Heart right ventricle (tissue), 16 donors: ENCODE measurements at regions not wholly inside any gene's neighbourhood (a gene's known extent, or its start where the extent isn't known, plus 50 kb on each side); places are given as distances from the start of the nearest gene placed in this dataset.

Experiments
- ATAC-seq, 8 donors: fragments of 200-7000 bp; cut with Tn5 transposase; one replicate each; pipeline ENCODE4 v1.9.1; 2020; ENCODE audit warnings: mild to moderate bottlenecking in 8 of 8, moderate library complexity in 8 of 8, moderate number of reproducible peaks in 1 of 8
- DNase-seq, 2 donors: peaks; one replicate each; pipeline ENCODE4 v3.0.0-alpha.2; 2020
- H3K27ac ChIP-seq, 10 donors: fragments of 200-600 bp; sonication (generic) in 2 of 10; one replicate each; pipeline versions ENCODE4 v1.5.0 to v1.8.0; 2020 to 2022; ENCODE audit warnings: mild to moderate bottlenecking in 3 of 10
- H3K27me3 ChIP-seq, 7 donors: fragments of 200-600 bp; one replicate each; pipeline ENCODE4 v1.8.0; 2021 to 2022; ENCODE audit warnings: mild to moderate bottlenecking in 2 of 7
- H3K36me3 ChIP-seq, 9 donors: fragments of 200-600 bp; sonication (generic) in 1 of 9; one replicate each; pipeline versions ENCODE4 v1.5.0 to v1.8.0; 2020 to 2022; ENCODE audit warnings: mild to moderate bottlenecking in 2 of 9
- H3K4me1 ChIP-seq, 9 donors: fragments of 200-600 bp; sonication (generic) in 1 of 9; one replicate each; pipeline versions ENCODE4 v1.5.0 to v1.8.0; 2020 to 2022; ENCODE audit warnings: mild to moderate bottlenecking in 4 of 9
- H3K4me3 ChIP-seq, 10 donors: fragments of 200-600 bp; sonication (generic) in 2 of 10; one replicate each; pipeline versions ENCODE4 v1.5.0 to v1.8.0; 2020 to 2022; ENCODE audit warnings: mild to moderate bottlenecking in 7 of 10, moderate library complexity in 2 of 10
- H3K9me3 ChIP-seq, 11 donors: fragments of 200-600 bp in 10 of 11; sonication (generic) in 2 of 11; one replicate each; pipeline versions ENCODE4 v1.5.0 to v1.8.0; 2013 to 2022; ENCODE audit warnings: mild to moderate bottlenecking in 2 of 11, control low read depth in 1 of 11, moderate library complexity in 1 of 11
- WGBS, 2 donors: extraction: QIAGEN DNeasy Blood & Tissue Kit; methylation state at CpG; one replicate each; pipeline ENCODE4 v1.1.7; 2013; ENCODE audit warnings: inconsistent platforms in 1 of 2; 5-methylcytosine and 5-hydroxymethylcytosine counted together
- intact Hi-C, 10 donors: fragments of 100-400 bp; cut with DNase I; formaldehyde crosslinking; loops; one replicate each; pipeline versions ENCODE4 v1.11.1 to v1.14.2; 2022
- TF ChIP-seq, protein P1 (sequence below), 9 donors: fragments of 200-600 bp; sonication (generic) in 2 of 9; IDR thresholded peaks; one replicate each; pipeline versions ENCODE4 v1.5.0 to v1.8.0; 2021 to 2022; ENCODE audit warnings: antibody characterized with exemption in 9 of 9, mild to moderate bottlenecking in 5 of 9, moderate library complexity in 1 of 9
- donor health status: Arrhythmogenic right ventricular cardiomyopathy.
- donor health status: ischemic (EF 13 %, LVEDD 7.1; RV severe dilation, severe dysfunction).
- donor health status: healthy with polysubstance abuse.
- donor health status: DM: no; HTN: yes; CAD: no.
- donor health status: DM: no; HTN: no; CAD: no.
- donor health status: ischemic (EF 25% LVEDD 6.9; RV normal size, moderate dysfunction).
- donor health status: ischemic (EF 25% LVEDD 5.7; RV mildly dilated, moderate dysfunction).
- donor health status: healthy.
- donor health status: DM: yes; HTN: yes; CAD: no.
- donor health status: Ischemic cardiomyopathy.
- donor health status: ischemic (EF 35%, LVEDD 5.7; RV mildly dilated, moderate dysfunction).
- donor health status: nonischemic (EF 11% LVEDD 7.7; RV severe dilation, severe dysfunction).
- donor health status: DM: yes; HTN: yes; CAD: no.
- donor health status: PGD.
- donor health status: ischemic (EF 29% LVEDD 5.4; RV normal size, mild dysfunction).
- donor health status: nonischemic (EF 23%, LVEDD 6.1; RV moderate dilation, normal function).

DNA sequence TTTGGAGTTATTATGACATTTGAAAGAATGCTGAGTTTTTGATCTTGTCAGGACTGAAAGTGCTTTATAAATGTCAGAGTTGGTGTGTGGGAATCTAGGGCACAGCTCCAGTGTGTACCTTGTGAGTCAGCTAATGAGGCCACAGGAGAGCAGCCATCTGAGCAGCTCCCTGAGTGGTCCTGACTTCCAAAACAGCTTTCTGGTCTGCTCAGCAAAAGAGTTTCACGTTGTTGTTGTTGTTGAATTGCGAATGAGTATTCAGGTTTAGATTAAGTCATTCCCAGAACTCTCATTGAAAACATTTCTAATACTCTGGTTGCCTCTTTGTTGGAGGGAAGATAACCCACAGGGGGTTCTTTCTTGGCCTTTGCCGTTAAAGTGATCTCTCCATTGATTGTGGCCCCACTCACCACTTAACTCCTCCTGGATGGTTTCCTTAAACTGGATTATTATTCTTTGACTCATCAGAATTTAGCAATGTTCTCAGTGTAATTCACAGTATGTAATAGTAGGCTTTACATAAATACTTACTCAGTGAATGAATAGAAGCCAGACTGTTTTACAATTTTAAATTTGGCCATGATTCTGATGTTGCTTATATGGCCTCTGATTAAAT, 125.1 kb upstream of the SGCD start:
- 49 to 65% methylated on average over 3 of the region's 3 CpGs for WGBS, 2 donors
- intact Hi-C loops, result no loop called here
- ATAC-seq, result peak in 3 of 8 donors; percentile 64 to 89 (median 81)
- no peak for DNase-seq
- no peaks in the 10 kb centered on the region for H3K36me3 ChIP-seq
- H3K27me3 ChIP-seq, result no peaks in the 10 kb centered on the region
- no peak overlapping the region for H3K27ac ChIP-seq
- H3K4me1 ChIP-seq, result peaks cover 0 to 13% (median 3%) of the 10 kb centered on the region in 9 donors
- H3K9me3 ChIP-seq, result no peaks in the 10 kb centered on the region
- TF ChIP-seq, protein P1, sequence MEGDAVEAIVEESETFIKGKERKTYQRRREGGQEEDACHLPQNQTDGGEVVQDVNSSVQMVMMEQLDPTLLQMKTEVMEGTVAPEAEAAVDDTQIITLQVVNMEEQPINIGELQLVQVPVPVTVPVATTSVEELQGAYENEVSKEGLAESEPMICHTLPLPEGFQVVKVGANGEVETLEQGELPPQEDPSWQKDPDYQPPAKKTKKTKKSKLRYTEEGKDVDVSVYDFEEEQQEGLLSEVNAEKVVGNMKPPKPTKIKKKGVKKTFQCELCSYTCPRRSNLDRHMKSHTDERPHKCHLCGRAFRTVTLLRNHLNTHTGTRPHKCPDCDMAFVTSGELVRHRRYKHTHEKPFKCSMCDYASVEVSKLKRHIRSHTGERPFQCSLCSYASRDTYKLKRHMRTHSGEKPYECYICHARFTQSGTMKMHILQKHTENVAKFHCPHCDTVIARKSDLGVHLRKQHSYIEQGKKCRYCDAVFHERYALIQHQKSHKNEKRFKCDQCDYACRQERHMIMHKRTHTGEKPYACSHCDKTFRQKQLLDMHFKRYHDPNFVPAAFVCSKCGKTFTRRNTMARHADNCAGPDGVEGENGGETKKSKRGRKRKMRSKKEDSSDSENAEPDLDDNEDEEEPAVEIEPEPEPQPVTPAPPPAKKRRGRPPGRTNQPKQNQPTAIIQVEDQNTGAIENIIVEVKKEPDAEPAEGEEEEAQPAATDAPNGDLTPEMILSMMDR (IDR thresholded peaks at IDR 0.05), result no peak
- no peak overlapping the region for H3K4me3 ChIP-seq

DNA sequence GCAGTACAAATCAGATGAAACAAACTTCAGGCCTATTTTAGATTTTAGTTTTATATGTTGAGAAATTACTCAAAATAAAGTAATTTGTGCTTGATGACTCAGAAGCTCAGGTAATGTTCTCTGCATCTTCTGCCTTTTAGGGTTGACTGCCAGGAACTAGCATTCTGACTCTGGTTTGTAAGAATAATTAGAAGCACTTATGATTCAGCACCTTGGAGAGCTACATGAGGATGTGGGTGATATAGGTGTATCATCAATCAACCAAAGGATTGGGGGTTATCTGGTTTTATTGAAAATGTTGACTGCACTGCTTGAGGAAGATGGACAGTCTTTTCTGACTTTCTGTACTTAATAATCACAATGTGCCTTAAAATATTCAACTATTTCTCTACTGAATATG, 118.7 kb upstream of the SGCD start:
- Histone ChIP-seq H3K27me3 (no peaks in the 10 kb centered on the region), H3K9me3 (peaks cover 0 to 22% (median 8%) of the 10 kb centered on the region in 11 donors), H3K27ac (no peak overlapping the region), H3K36me3 (no peaks in the 10 kb centered on the region), H3K4me1 (no peaks in the 10 kb centered on the region), H3K4me3 (no peak overlapping the region)
- DNase-seq (no peak), ATAC-seq (no peak)
- TF ChIP-seq, protein P1 (IDR thresholded peaks at IDR 0.05), result no peak
- intact Hi-C loops, result no loop called here

DNA sequence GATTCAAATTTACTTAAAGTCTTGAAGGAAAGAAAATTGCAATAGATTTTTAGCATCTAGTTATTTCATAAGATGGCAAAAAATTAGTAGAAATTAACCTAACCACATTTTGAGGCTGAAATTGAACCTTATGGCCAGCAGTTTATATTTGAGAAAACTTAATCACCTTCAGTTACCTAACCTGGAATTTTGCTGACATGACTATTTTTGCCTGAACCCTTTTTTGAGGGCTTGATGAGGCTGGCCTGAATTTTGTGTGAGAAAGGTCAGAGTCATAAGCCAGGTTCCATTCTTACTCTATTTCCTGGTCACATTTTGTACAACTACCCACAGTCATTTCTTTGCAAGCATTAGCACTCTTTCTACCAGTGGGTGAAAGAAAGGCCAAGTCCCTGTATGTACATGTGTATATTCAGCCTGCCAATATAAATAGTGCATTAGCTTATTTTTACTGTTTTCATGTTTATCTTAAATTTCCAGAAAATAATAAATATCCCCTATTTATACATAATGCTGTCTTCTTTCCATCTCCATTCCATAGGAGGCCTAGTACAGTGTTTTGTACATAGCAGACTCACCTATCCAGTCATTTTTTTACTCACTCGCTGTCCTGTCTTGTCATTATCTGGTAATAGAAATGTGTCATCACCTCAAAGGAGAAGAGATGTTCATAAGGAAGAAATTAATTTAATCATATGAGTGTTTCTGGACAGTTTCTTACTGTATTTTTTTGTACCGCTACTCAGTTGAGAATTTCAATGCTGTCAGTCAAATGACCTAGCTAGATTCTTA, 108.4 kb upstream of the SGCD start:
- H3K4me1 ChIP-seq, result peaks cover 0 to 10% (median 0%) of the 10 kb centered on the region in 9 donors
- TF ChIP-seq, protein P1 (IDR thresholded peaks at IDR 0.05), result no peak
- no peak for ATAC-seq
- H3K4me3 ChIP-seq, result no peak overlapping the region
- no peak for DNase-seq
- H3K27me3 ChIP-seq, result no peaks in the 10 kb centered on the region
- H3K9me3 ChIP-seq, result peaks cover 0 to 17% (median 3%) of the 10 kb centered on the region in 11 donors
- intact Hi-C loops, result no loop called here
- 84% methylated on average over 2 of the region's 2 CpGs for WGBS, 2 donors
- H3K27ac ChIP-seq, result no peak overlapping the region
- no peaks in the 10 kb centered on the region for H3K36me3 ChIP-seq

DNA sequence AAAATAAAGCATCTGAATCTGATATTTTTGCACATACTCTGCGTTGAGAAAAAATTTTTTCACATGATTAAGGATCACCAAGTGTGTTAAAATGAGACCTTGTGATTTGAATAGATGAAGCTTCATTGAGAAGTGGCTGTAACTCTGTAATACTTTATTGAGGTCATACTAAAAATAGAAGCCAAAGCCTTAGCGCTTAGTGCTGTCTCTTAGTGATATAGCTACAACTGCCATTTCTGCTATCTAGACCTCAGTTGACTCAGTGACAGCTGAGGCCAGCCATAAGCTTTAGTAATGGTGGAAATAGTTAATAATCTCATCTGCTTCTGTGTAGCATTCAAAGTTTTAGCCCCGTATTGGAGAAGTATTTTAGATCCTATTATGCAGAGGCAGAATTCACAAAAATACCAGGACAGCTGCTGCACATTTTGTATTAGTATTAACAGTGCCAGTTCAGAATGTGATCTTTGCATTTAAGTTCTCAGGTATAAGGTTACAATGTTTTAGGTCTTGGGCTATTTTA, 107.4 kb upstream of the SGCD start:
- Histone ChIP-seq H3K4me3 (no peak overlapping the region), H3K27me3 (no peaks in the 10 kb centered on the region), H3K27ac (peak overlapping the region in 2 of 10 donors; percentile 9 to 20), H3K4me1 (peaks cover 0 to 10% (median 0%) of the 10 kb centered on the region in 9 donors), H3K9me3 (peaks cover 0 to 14% (median 2%) of the 10 kb centered on the region in 11 donors), H3K36me3 (no peaks in the 10 kb centered on the region)
- 21 to 39% methylated on average over 3 of the region's 3 CpGs for WGBS, 2 donors
- DNase-seq, result no peak
- peak in 7 of 8 donors; percentile 46 to 93 (median 85) for ATAC-seq
- TF ChIP-seq, protein P1 (IDR thresholded peaks at IDR 0.05), result no peak
- intact Hi-C loops, result no loop called here
